ENCODE measurements at regions not wholly inside any gene's neighbourhood (a gene's known extent, or its start where the extent isn't known, plus 50 kb on each side); places are given as distances from the start of the nearest gene placed in this dataset.

- H3K27ac ChIP-seq (replicated peaks): no peak overlapping the region
- H3K27me3 ChIP-seq (ENCODE audit: insufficient read depth, poor library complexity, severe bottlenecking): no peaks in the 10 kb centered on the region
- no peak overlapping the region for H3K4me3 ChIP-seq (replicated peaks; ENCODE audit: insufficient read depth, low read length)
- DNase-seq (ENCODE audit: low read depth in 1 of 2, low spot score in 1 of 2): no peak
- TF ChIP-seq REST (IDR thresholded peaks at IDR 0.05; ENCODE audit: insufficient replicate concordance, low read depth) (no peak), POLR2AphosphoS5 (IDR thresholded peaks at IDR 0.05; ENCODE audit: low read depth) (no peak), GABPA (IDR thresholded peaks at IDR 0.05; ENCODE audit: low read depth) (no peak), CTCF (IDR thresholded peaks at IDR 0.05; ENCODE audit: insufficient read depth, low read length) (no peak), SPI1 (IDR thresholded peaks at IDR 0.05; ENCODE audit: borderline replicate concordance, low read depth) (no peak)
Measured at GRCh38 chr4:18366136-18366535, 344.6 kb upstream of the LCORL start.

- TF ChIP-seq POLR2AphosphoS5 (IDR thresholded peaks at IDR 0.05; ENCODE audit: low read depth): no peak
- TF ChIP-seq CTCF (IDR thresholded peaks at IDR 0.05; ENCODE audit: insufficient read depth, low read length): no peak
- no peak for TF ChIP-seq GABPA (IDR thresholded peaks at IDR 0.05; ENCODE audit: low read depth)
- TF ChIP-seq REST (IDR thresholded peaks at IDR 0.05; ENCODE audit: insufficient replicate concordance, low read depth): no peak
- TF ChIP-seq SPI1 (IDR thresholded peaks at IDR 0.05; ENCODE audit: borderline replicate concordance, low read depth): no peak
- no peak overlapping the region for H3K4me3 ChIP-seq (replicated peaks; ENCODE audit: insufficient read depth, low read length)
Measured at GRCh38 chr4:18343581-18343980, 322.0 kb upstream of the LCORL start.

GRCh38 chr4:18342847-18343246 is 321.3 kb upstream of the LCORL start:
- Histone ChIP-seq H3K27ac (replicated peaks) (no peak overlapping the region), H3K27me3 (ENCODE audit: insufficient read depth, poor library complexity, severe bottlenecking) (no peaks in the 10 kb centered on the region), H3K4me3 (replicated peaks; ENCODE audit: insufficient read depth, low read length) (no peak overlapping the region)
- TF ChIP-seq POLR2AphosphoS5 (IDR thresholded peaks at IDR 0.05; ENCODE audit: low read depth) (no peak), GABPA (IDR thresholded peaks at IDR 0.05; ENCODE audit: low read depth) (no peak), REST (IDR thresholded peaks at IDR 0.05; ENCODE audit: insufficient replicate concordance, low read depth) (no peak), CTCF (IDR thresholded peaks at IDR 0.05; ENCODE audit: insufficient read depth, low read length) (no peak), SPI1 (IDR thresholded peaks at IDR 0.05; ENCODE audit: borderline replicate concordance, low read depth) (no peak)
- DNase-seq (ENCODE audit: low read depth in 1 of 2, low spot score in 1 of 2): no peak

More at GRCh38 chr4:18343581-18343980, 322.0 kb upstream of the LCORL start:
- Histone ChIP-seq H3K27ac (replicated peaks) (no peak overlapping the region), H3K27me3 (ENCODE audit: insufficient read depth, poor library complexity, severe bottlenecking) (no peaks in the 10 kb centered on the region)
- no peak for DNase-seq (ENCODE audit: low read depth in 1 of 2, low spot score in 1 of 2)

Data from HL-60 (cell line).